ENCODE measurements at regions not wholly inside any gene's neighbourhood (a gene's known extent, or its start where the extent isn't known, plus 50 kb on each side); places are given as distances from the start of the nearest gene placed in this dataset.

GRCh38 chr7:47696152-47696710, 114.3 kb upstream of the TNS3 start:
- Histone ChIP-seq H3K4me1 (ENCODE audit: control insufficient read depth, insufficient read depth, low read length) (no peaks in the 10 kb centered on the region), H3K27me3 (ENCODE audit: control insufficient read depth, insufficient read depth, low read length) (no peaks in the 10 kb centered on the region), H3K9me3 (ENCODE audit: control insufficient read depth, insufficient read depth, low read length) (peaks cover 4% of the 10 kb centered on the region), H3K27ac (ENCODE audit: low read length) (no peak overlapping the region), H3K4me3 (ENCODE audit: low read length) (no peak overlapping the region), H3K36me3 (ENCODE audit: control insufficient read depth, insufficient read depth, low read length) (no peaks in the 10 kb centered on the region)
- Mint-ChIP-seq H3K4me1 (no peaks in the 10 kb centered on the region), H3K27ac (no peak overlapping the region), H3K9me3 (no peaks in the 10 kb centered on the region), H3K27me3 (ENCODE audit: low read depth in 2 of 2) (no peaks in the 10 kb centered on the region), H3K4me3 (no peak overlapping the region), H3K36me3 (no peaks in the 10 kb centered on the region)
- intact Hi-C loops (cut with micrococcal nuclease) = no loop called here
- 90% methylated on average over 5 of the region's 7 CpGs for WGBS (ENCODE audit: insufficient coverage)
- ATAC-seq (no peak), DNase-seq (no peak)
- TF ChIP-seq CTCF (IDR thresholded peaks at IDR 0.05) = no peak

GRCh38 chr7:47693216-47693615, 111.3 kb upstream of the TNS3 start:
- ATAC-seq (no peak), DNase-seq (no peak)
- Mint-ChIP-seq H3K4me1 (no peaks in the 10 kb centered on the region), H3K27me3 (ENCODE audit: low read depth in 2 of 2) (no peaks in the 10 kb centered on the region), H3K36me3 (no peaks in the 10 kb centered on the region), H3K27ac (no peak overlapping the region), H3K9me3 (no peaks in the 10 kb centered on the region), H3K4me3 (no peak overlapping the region)
- no peak for TF ChIP-seq CTCF (IDR thresholded peaks at IDR 0.05)
- Histone ChIP-seq H3K4me3 (ENCODE audit: low read length) (no peak overlapping the region), H3K4me1 (ENCODE audit: control insufficient read depth, insufficient read depth, low read length) (no peaks in the 10 kb centered on the region), H3K9me3 (ENCODE audit: control insufficient read depth, insufficient read depth, low read length) (no peaks in the 10 kb centered on the region), H3K27me3 (ENCODE audit: control insufficient read depth, insufficient read depth, low read length) (no peaks in the 10 kb centered on the region), H3K36me3 (ENCODE audit: control insufficient read depth, insufficient read depth, low read length) (no peaks in the 10 kb centered on the region), H3K27ac (ENCODE audit: low read length) (no peak overlapping the region)
- WGBS (ENCODE audit: insufficient coverage) = 93% methylated on average over 4 of the region's 4 CpGs
- intact Hi-C loops (cut with micrococcal nuclease) = no loop called here

- H3K4me3 Mint-ChIP-seq = no peak overlapping the region
- H3K4me1 ChIP-seq (ENCODE audit: control insufficient read depth, insufficient read depth, low read length) = no peaks in the 10 kb centered on the region
- intact Hi-C loops (cut with micrococcal nuclease) = no loop called here
- no peak for TF ChIP-seq CTCF (IDR thresholded peaks at IDR 0.05)
- H3K4me1 Mint-ChIP-seq = no peaks in the 10 kb centered on the region
- H3K27ac ChIP-seq (ENCODE audit: low read length) = no peak overlapping the region
- no peaks in the 10 kb centered on the region for H3K27me3 Mint-ChIP-seq (ENCODE audit: low read depth in 2 of 2)
- ATAC-seq = no peak
- no peaks in the 10 kb centered on the region for H3K36me3 ChIP-seq (ENCODE audit: control insufficient read depth, insufficient read depth, low read length)
- H3K4me3 ChIP-seq (ENCODE audit: low read length) = no peak overlapping the region
- no peak for DNase-seq
- H3K27me3 ChIP-seq (ENCODE audit: control insufficient read depth, insufficient read depth, low read length) = no peaks in the 10 kb centered on the region
- H3K36me3 Mint-ChIP-seq = no peaks in the 10 kb centered on the region
- no peaks in the 10 kb centered on the region for H3K9me3 ChIP-seq (ENCODE audit: control insufficient read depth, insufficient read depth, low read length)
- no peaks in the 10 kb centered on the region for H3K9me3 Mint-ChIP-seq
- no peak overlapping the region for H3K27ac Mint-ChIP-seq
These were observed 110.1 kb upstream of the TNS3 start for GRCh38 chr7:47691988-47692387.

GRCh38 chr7:47690902-47691558, 109.1 kb upstream of the TNS3 start:
- H3K27me3 ChIP-seq (ENCODE audit: control insufficient read depth, insufficient read depth, low read length) = no peaks in the 10 kb centered on the region
- H3K36me3 ChIP-seq (ENCODE audit: control insufficient read depth, insufficient read depth, low read length) = no peaks in the 10 kb centered on the region
- no peak overlapping the region for H3K27ac ChIP-seq (ENCODE audit: low read length)
- no peaks in the 10 kb centered on the region for H3K27me3 Mint-ChIP-seq (ENCODE audit: low read depth in 2 of 2)
- H3K4me3 ChIP-seq (ENCODE audit: low read length) = no peak overlapping the region
- no peak overlapping the region for H3K4me3 Mint-ChIP-seq
- no peak for DNase-seq
- H3K27ac Mint-ChIP-seq = no peak overlapping the region
- intact Hi-C loops (cut with micrococcal nuclease) = no loop called here
- WGBS (ENCODE audit: insufficient coverage) = 62% methylated on average over 3 of the region's 3 CpGs
- no peaks in the 10 kb centered on the region for H3K9me3 ChIP-seq (ENCODE audit: control insufficient read depth, insufficient read depth, low read length)
- no peaks in the 10 kb centered on the region for H3K36me3 Mint-ChIP-seq
- H3K9me3 Mint-ChIP-seq = no peaks in the 10 kb centered on the region
- TF ChIP-seq CTCF (IDR thresholded peaks at IDR 0.05) = no peak
- no peaks in the 10 kb centered on the region for H3K4me1 Mint-ChIP-seq
- no peaks in the 10 kb centered on the region for H3K4me1 ChIP-seq (ENCODE audit: control insufficient read depth, insufficient read depth, low read length)
- no peak for ATAC-seq

Data from natural killer cell (primary cell).